ENCODE measurements at regions not wholly inside any gene's neighbourhood (a gene's known extent, or its start where the extent isn't known, plus 50 kb on each side); places are given as distances from the start of the nearest gene placed in this dataset.

DNA sequence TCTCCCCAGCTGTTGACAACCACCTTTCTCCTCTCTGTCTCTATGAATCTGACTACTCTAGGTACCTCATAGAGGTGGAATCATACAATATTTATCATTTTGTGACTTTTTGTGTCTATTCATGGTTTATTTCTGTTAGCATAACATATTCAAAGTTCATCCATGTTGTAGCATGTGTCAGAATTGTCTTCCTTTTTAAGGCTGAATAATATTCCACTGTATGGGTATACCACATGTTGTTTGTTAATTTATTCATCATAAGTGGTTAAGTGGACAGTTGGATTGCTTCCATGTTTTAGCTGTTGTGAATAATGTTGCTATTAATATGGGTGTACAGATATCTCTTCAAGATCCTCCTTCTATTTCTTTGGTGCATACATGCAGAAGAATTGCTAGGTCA, 69.9 kb upstream of the COMTD1 start:
- TF ChIP-seq EZH2 (IDR thresholded peaks at IDR 0.05; ENCODE audit: borderline replicate concordance, low read depth, low read length, severe bottlenecking): no peak
- TF ChIP-seq, protein P1, sequence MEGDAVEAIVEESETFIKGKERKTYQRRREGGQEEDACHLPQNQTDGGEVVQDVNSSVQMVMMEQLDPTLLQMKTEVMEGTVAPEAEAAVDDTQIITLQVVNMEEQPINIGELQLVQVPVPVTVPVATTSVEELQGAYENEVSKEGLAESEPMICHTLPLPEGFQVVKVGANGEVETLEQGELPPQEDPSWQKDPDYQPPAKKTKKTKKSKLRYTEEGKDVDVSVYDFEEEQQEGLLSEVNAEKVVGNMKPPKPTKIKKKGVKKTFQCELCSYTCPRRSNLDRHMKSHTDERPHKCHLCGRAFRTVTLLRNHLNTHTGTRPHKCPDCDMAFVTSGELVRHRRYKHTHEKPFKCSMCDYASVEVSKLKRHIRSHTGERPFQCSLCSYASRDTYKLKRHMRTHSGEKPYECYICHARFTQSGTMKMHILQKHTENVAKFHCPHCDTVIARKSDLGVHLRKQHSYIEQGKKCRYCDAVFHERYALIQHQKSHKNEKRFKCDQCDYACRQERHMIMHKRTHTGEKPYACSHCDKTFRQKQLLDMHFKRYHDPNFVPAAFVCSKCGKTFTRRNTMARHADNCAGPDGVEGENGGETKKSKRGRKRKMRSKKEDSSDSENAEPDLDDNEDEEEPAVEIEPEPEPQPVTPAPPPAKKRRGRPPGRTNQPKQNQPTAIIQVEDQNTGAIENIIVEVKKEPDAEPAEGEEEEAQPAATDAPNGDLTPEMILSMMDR (IDR thresholded peaks at IDR 0.05; ENCODE audit: borderline replicate concordance, extremely low read depth, low read length, poor library complexity, severe bottlenecking): no peak

All from DND-41 (cell line).